K562 (cell line): ENCODE measurements at regions not wholly inside any gene's neighbourhood (a gene's known extent, or its start where the extent isn't known, plus 50 kb on each side); places are given as distances from the start of the nearest gene placed in this dataset.

Experiments
- CHD4 ChIP-seq: fragments of 200-600 bp; sonication (generic); IDR thresholded peaks from 3 replicates; pipeline ENCODE4 v1.6.1; 2012; ENCODE audit warnings: low read depth, mild to moderate bottlenecking, mixed read lengths, low read length, inconsistent platforms; ENCODE audit not compliant: insufficient read depth, insufficient replicate concordance, poor library complexity, severe bottlenecking
- CSDE1 ChIP-seq, 2 experiments: fragments of 450-650 bp; IDR thresholded peaks; 2 replicates each; pipeline ENCODE4 v1.6.1; 2016; ENCODE audit warnings: mild to moderate bottlenecking in 1 of 2
- LEF1 ChIP-seq: fragments of 450-650 bp; IDR thresholded peaks from 2 replicates; pipeline ENCODE4 v1.6.1; 2016; ENCODE audit warnings: mild to moderate bottlenecking
- ZNF584 ChIP-seq: fragments of 200-800 bp; sonication (Bioruptor generic); IDR thresholded peaks from 2 replicates; pipeline ENCODE4 v1.6.1; 2016; ENCODE audit warnings: low read depth, mild to moderate bottlenecking, missing genetic modification characterization, missing compliant biosample characterization
- TF ChIP-seq, protein P1 (sequence below): sonication (generic); formaldehyde crosslinking; IDR thresholded peaks from 2 replicates; pipeline ENCODE4 v1.8.1; 2023; ENCODE audit warnings: mild to moderate bottlenecking, missing genetic modification reagents

GRCh38 chr7:130912862-130913638 lies 179.0 kb upstream of the KLF14 start (continued):
- TF ChIP-seq, protein P1, sequence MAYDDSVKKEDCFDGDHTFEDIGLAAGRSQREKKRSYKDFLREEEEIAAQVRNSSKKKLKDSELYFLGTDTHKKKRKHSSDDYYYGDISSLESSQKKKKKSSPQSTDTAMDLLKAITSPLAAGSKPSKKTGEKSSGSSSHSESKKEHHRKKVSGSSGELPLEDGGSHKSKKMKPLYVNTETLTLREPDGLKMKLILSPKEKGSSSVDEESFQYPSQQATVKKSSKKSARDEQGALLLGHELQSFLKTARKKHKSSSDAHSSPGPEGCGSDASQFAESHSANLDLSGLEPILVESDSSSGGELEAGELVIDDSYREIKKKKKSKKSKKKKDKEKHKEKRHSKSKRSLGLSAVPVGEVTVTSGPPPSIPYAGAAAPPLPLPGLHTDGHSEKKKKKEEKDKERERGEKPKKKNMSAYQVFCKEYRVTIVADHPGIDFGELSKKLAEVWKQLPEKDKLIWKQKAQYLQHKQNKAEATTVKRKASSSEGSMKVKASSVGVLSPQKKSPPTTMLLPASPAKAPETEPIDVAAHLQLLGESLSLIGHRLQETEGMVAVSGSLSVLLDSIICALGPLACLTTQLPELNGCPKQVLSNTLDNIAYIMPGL (CRISPR knock-in tag) = no peak
- TF ChIP-seq LEF1 = 0 out of 2 replicates have a peak, but pooled peaks have one; percentile 14
- peak; percentile 85 for TF ChIP-seq ZNF584 (CRISPR knock-in tag)
- 0 out of 4 replicates have a peak, but pooled peaks of 1 of the 2 experiments have one; percentile 9 for TF ChIP-seq CSDE1 (IDR thresholded peaks at IDR 0.05)
- TF ChIP-seq CHD4 = no peak
